Activated CD4-positive, alpha-beta T cell treated with anti-CD3 and anti-CD28 coated beads for 24 hours (primary cell): ENCODE measurements at regions not wholly inside any gene's neighbourhood (a gene's known extent, or its start where the extent isn't known, plus 50 kb on each side); places are given as distances from the start of the nearest gene placed in this dataset.

Source experiments
- DNase-seq, 2 donors: peaks; one replicate each; pipeline ENCODE4 v3.0.0-alpha.2; 2020; ENCODE audit warnings: low read depth in 2 of 2

GRCh38 chr10:90458571-90458970 lies 399.3 kb downstream of the HTR7 start:
- DNase-seq: no peak

- no peak for DNase-seq
Observed at GRCh38 chr10:90461437-90462155, 396.2 kb downstream of the HTR7 start.

GRCh38 chr10:90462749-90463470 lies 394.9 kb downstream of the HTR7 start:
- no peak for DNase-seq

- no peak for DNase-seq
Observed at GRCh38 chr10:90464329-90464728, 393.5 kb downstream of the HTR7 start.

GRCh38 chr10:90470966-90471365 lies 386.9 kb downstream of the HTR7 start:
- DNase-seq: no peak

- no peak for DNase-seq
Observed at GRCh38 chr10:90480466-90480865, 377.4 kb downstream of the HTR7 start.

- DNase-seq: no peak
Observed at GRCh38 chr10:90481326-90481923, 376.4 kb downstream of the HTR7 start.

GRCh38 chr10:90484518-90484917 lies 373.3 kb downstream of the HTR7 start:
- DNase-seq: no peak

- no peak for DNase-seq
Observed at GRCh38 chr10:90494183-90494582, 363.7 kb downstream of the HTR7 start.

GRCh38 chr10:90504172-90504571 lies 353.7 kb downstream of the HTR7 start:
- no peak for DNase-seq

- DNase-seq: no peak
Observed at GRCh38 chr10:90526721-90527120, 331.1 kb downstream of the HTR7 start.

- DNase-seq: no peak
Observed at GRCh38 chr10:90530521-90530920, 327.3 kb downstream of the HTR7 start.

- DNase-seq: no peak
Observed at GRCh38 chr10:90557385-90557784, 300.5 kb downstream of the HTR7 start.

- no peak for DNase-seq
Observed at GRCh38 chr10:90560331-90560730, 297.5 kb downstream of the HTR7 start.

GRCh38 chr10:90561666-90562065 lies 296.2 kb downstream of the HTR7 start:
- DNase-seq: no peak

- DNase-seq: no peak
Observed at GRCh38 chr10:90571481-90572258, 286.2 kb downstream of the HTR7 start.

GRCh38 chr10:90575125-90575524 lies 282.7 kb downstream of the HTR7 start:
- no peak for DNase-seq

GRCh38 chr10:90577569-90577968 lies 280.3 kb downstream of the HTR7 start:
- no peak for DNase-seq

GRCh38 chr10:90579602-90580242 lies 278.1 kb downstream of the HTR7 start:
- DNase-seq: no peak

- no peak for DNase-seq
Observed at GRCh38 chr10:90583416-90583815, 274.4 kb downstream of the HTR7 start.

- DNase-seq: no peak
Observed at GRCh38 chr10:90587081-90587491, 270.8 kb downstream of the HTR7 start.

GRCh38 chr10:90587561-90587960 lies 270.3 kb downstream of the HTR7 start:
- DNase-seq: no peak
